HepG2 (cell line): ENCODE measurements at regions not wholly inside any gene's neighbourhood (a gene's known extent, or its start where the extent isn't known, plus 50 kb on each side); places are given as distances from the start of the nearest gene placed in this dataset.

Experiments used
- BHLHE40 ChIP-seq: IDR thresholded peaks from 2 replicates; pipeline ENCODE4 v1.6.1; 2011; ENCODE audit warnings: low read length, improper control_type of control experiment
- RAD21 ChIP-seq: fragments of 450-650 bp; formaldehyde crosslinking; IDR thresholded peaks from 2 replicates; pipeline ENCODE4 v1.5.0; 2020; ENCODE audit warnings: mild to moderate bottlenecking
- TF ChIP-seq, protein P1 (sequence below): sonication (generic); IDR thresholded peaks from 2 replicates; pipeline ENCODE4 v1.6.1; 2016; ENCODE audit warnings: low read depth, borderline replicate concordance

DNA sequence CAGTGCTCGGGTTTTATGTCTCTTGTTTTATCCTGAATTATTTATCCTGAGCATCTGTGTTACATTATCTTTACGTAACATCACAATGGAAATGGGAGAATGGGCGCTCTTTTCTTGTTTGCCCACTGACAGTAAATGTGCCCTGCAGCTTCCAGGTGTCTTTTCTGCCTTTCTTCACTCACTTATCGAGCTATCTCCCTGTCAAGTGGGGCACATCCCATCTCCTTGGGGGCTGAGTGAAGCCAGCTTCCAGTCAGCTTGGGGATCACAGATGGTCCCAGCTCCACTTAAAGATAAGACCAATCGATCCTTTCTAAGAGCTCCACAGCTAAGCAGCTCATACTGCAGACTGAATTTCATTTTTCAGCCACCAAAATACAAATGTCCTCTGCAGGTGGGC lies 125.8 kb downstream of the KBTBD8 start:
- TF ChIP-seq BHLHE40 = no peak
- TF ChIP-seq, protein P1, sequence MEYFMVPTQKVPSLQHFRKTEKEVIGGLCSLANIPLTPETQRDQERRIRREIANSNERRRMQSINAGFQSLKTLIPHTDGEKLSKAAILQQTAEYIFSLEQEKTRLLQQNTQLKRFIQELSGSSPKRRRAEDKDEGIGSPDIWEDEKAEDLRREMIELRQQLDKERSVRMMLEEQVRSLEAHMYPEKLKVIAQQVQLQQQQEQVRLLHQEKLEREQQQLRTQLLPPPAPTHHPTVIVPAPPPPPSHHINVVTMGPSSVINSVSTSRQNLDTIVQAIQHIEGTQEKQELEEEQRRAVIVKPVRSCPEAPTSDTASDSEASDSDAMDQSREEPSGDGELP = no peak
- no peak for TF ChIP-seq RAD21 (CRISPR knock-in tag)
